H9 (cell line): ENCODE measurements at regions not wholly inside any gene's neighbourhood (a gene's known extent, or its start where the extent isn't known, plus 50 kb on each side); places are given as distances from the start of the nearest gene placed in this dataset.

ENCODE experiments used
- DNase-seq: peaks from one replicate; pipeline ENCODE4 v3.0.0-alpha.2; 2017
- H2AFZ ChIP-seq: one replicate; pipeline ENCODE4 v1.6.1; 2013; ENCODE audit warnings: mild to moderate bottlenecking, low read length, control low read depth, moderate library complexity
- H2AK5ac ChIP-seq: 2 replicates; pipeline ENCODE4 v1.6.1; 2013; ENCODE audit warnings: low read length, control low read depth, mixed read lengths; ENCODE audit not compliant: insufficient read length
- H2BK120ac ChIP-seq: one replicate; pipeline ENCODE4 v1.6.1; 2013; ENCODE audit warnings: low read depth, mild to moderate bottlenecking, low read length, control low read depth, inconsistent platforms; ENCODE audit not compliant: poor library complexity, severe bottlenecking
- H2BK12ac ChIP-seq: 2 replicates; pipeline ENCODE4 v1.6.1; 2013; ENCODE audit warnings: low read length, control low read depth, mixed read lengths, low read depth; ENCODE audit not compliant: insufficient read length
- H2BK15ac ChIP-seq: 2 replicates; pipeline ENCODE4 v1.6.1; 2013; ENCODE audit warnings: low read depth, low read length, control low read depth
- H2BK20ac ChIP-seq: one replicate; pipeline ENCODE4 v1.6.1; 2013; ENCODE audit warnings: low read depth, mild to moderate bottlenecking, low read length, control low read depth, inconsistent platforms; ENCODE audit not compliant: poor library complexity, severe bottlenecking
- H2BK5ac ChIP-seq: 2 replicates; pipeline ENCODE4 v1.6.1; 2013; ENCODE audit warnings: low read length, control low read depth, mixed read lengths; ENCODE audit not compliant: insufficient read length
- H3K14ac ChIP-seq: 2 replicates; pipeline ENCODE4 v1.6.1; 2013; ENCODE audit warnings: low read length, control low read depth; ENCODE audit not compliant: insufficient read depth
- H3K18ac ChIP-seq: 2 replicates; pipeline ENCODE4 v1.6.1; 2013; ENCODE audit warnings: low read depth, mild to moderate bottlenecking, mixed read lengths, low read length, control low read depth; ENCODE audit not compliant: insufficient read length
- H3K23ac ChIP-seq: 2 replicates; pipeline ENCODE4 v1.6.1; 2013; ENCODE audit warnings: low read length, control low read depth, mixed read lengths, low read depth; ENCODE audit not compliant: insufficient read length
- H3K23me2 ChIP-seq: 2 replicates; pipeline ENCODE4 v1.6.1; 2013; ENCODE audit warnings: low read depth, mild to moderate bottlenecking, mixed read lengths, low read length, control low read depth; ENCODE audit not compliant: insufficient read length, poor library complexity, severe bottlenecking
- H3K27ac ChIP-seq: 2 replicates; pipeline ENCODE4 v1.5.1; 2013; ENCODE audit warnings: low read length, control low read depth, mixed read lengths, low read depth; ENCODE audit not compliant: insufficient read length
- H3K27me3 ChIP-seq: 2 replicates; pipeline ENCODE4 v1.6.1; 2013; ENCODE audit warnings: low read length, control low read depth, inconsistent platforms; ENCODE audit not compliant: insufficient read depth
- H3K4ac ChIP-seq: 2 replicates; pipeline ENCODE4 v1.6.1; 2013; ENCODE audit warnings: low read depth, mild to moderate bottlenecking, control low read depth, inconsistent platforms, low read length, moderate library complexity
- H3K4me1 ChIP-seq: 2 replicates; pipeline ENCODE4 v1.6.1; 2013; ENCODE audit warnings: low read length, control low read depth, inconsistent platforms; ENCODE audit not compliant: insufficient read depth
- H3K4me2 ChIP-seq: 2 replicates; pipeline ENCODE4 v1.6.1; 2013; ENCODE audit warnings: low read length, control low read depth, mixed read lengths; ENCODE audit not compliant: insufficient read length, insufficient read depth
- H3K56ac ChIP-seq: 2 replicates; pipeline ENCODE4 v1.6.1; 2013; ENCODE audit warnings: low read depth, mild to moderate bottlenecking, mixed read lengths, low read length, control low read depth; ENCODE audit not compliant: insufficient read length
- H3K79me1 ChIP-seq: 2 replicates; pipeline ENCODE4 v1.6.1; 2013; ENCODE audit warnings: low read depth, mild to moderate bottlenecking, moderate library complexity, low read length, control low read depth, inconsistent platforms; ENCODE audit not compliant: insufficient read depth, poor library complexity, severe bottlenecking
- H3K79me2 ChIP-seq: 2 replicates; pipeline ENCODE4 v1.6.1; 2013; ENCODE audit warnings: low read length, control low read depth, inconsistent platforms; ENCODE audit not compliant: insufficient read depth
- H3K9ac ChIP-seq: 2 replicates; pipeline ENCODE4 v1.6.1; 2013; ENCODE audit warnings: low read length, control low read depth, mixed read lengths; ENCODE audit not compliant: insufficient read length; ENCODE audit errors: extremely low read depth
- H3K9me3 ChIP-seq: one replicate; pipeline ENCODE4 v1.6.1; 2013; ENCODE audit warnings: low read depth, low read length, inconsistent platforms; ENCODE audit not compliant: control insufficient read depth
- H3T11ph ChIP-seq: one replicate; pipeline ENCODE4 v1.6.1; 2013; ENCODE audit warnings: mild to moderate bottlenecking, low read length, control low read depth, inconsistent platforms
- H4K20me1 ChIP-seq: one replicate; pipeline ENCODE4 v1.6.1; 2013; ENCODE audit not compliant: control insufficient read depth, insufficient read length, insufficient read depth
- H4K5ac ChIP-seq: 2 replicates; pipeline ENCODE4 v1.6.1; 2013; ENCODE audit warnings: low read depth, mild to moderate bottlenecking, mixed read lengths, low read length, control low read depth; ENCODE audit not compliant: insufficient read length
- H4K8ac ChIP-seq: replicated peaks from 2 replicates; pipeline ENCODE4 v1.6.1; 2013; ENCODE audit warnings: low read length, control low read depth, mixed read lengths, low read depth; ENCODE audit not compliant: insufficient read length
- H4K91ac ChIP-seq: 2 replicates; pipeline ENCODE4 v1.6.1; 2013; ENCODE audit warnings: low read depth, mild to moderate bottlenecking, moderate library complexity, mixed read lengths, low read length, control low read depth; ENCODE audit not compliant: insufficient read length
- H3K27ac Mint-ChIP-seq, 3 experiments: 2 replicates in 2 of 3; 3 replicates in 1 of 3; pipeline ENCODE4 v1.8.0; 2020 to 2021; ENCODE audit warnings: mixed read lengths in 3 of 3, mild to moderate bottlenecking in 1 of 3, moderate library complexity in 1 of 3
- H3K27me3 Mint-ChIP-seq: 2 replicates; pipeline ENCODE4 v1.8.0; 2021; ENCODE audit warnings: low read depth, mild to moderate bottlenecking, moderate library complexity, mixed read lengths
- H3K36me3 Mint-ChIP-seq, 3 experiments: 2 replicates in 2 of 3; 3 replicates in 1 of 3; pipeline ENCODE4 v1.8.0; 2020 to 2021; ENCODE audit warnings: low read depth in 3 of 3, mixed read lengths in 3 of 3; ENCODE audit not compliant: insufficient read depth in 1 of 3
- H3K4me1 Mint-ChIP-seq, 2 experiments: 2 replicates each; pipeline ENCODE4 v1.8.0; 2020; ENCODE audit warnings: mixed read lengths in 2 of 2
- H3K4me3 Mint-ChIP-seq, 2 experiments: 2 replicates in 1 of 2; 3 replicates in 1 of 2; pipeline ENCODE4 v1.8.0; 2020 to 2021; ENCODE audit warnings: mild to moderate bottlenecking in 2 of 2, mixed read lengths in 2 of 2, moderate library complexity in 1 of 2
- H3K9me3 Mint-ChIP-seq, 2 experiments: 2 replicates in 1 of 2; 3 replicates in 1 of 2; pipeline ENCODE4 v1.8.0; 2020; ENCODE audit warnings: mild to moderate bottlenecking in 2 of 2, mixed read lengths in 2 of 2, moderate library complexity in 1 of 2
- WGBS: extraction: QIAGEN DNeasy Blood & Tissue Kit; methylation state at CpG from one replicate; pipeline ENCODE4 v1.1.7; 2013; ENCODE audit warnings: missing lambda C conversion rate, low lambda C conversion rate, mixed read lengths; ENCODE audit not compliant: insufficient read length; ENCODE audit errors: extremely low coverage; 5-methylcytosine and 5-hydroxymethylcytosine counted together
- TF ChIP-seq, protein P1 (sequence below): fragments of 200-600 bp; sonication (generic); conservative IDR thresholded peaks from 3 replicates; pipeline ENCODE4 v1.8.0; 2021; ENCODE audit warnings: antibody characterized with exemption, mild to moderate bottlenecking

- Histone ChIP-seq H2AK5ac (no peak overlapping the region), H4K8ac (no peak overlapping the region), H4K20me1 (no peaks in the 10 kb centered on the region), H4K5ac (no peak overlapping the region), H3K4me1 (no peaks in the 10 kb centered on the region), H4K91ac (no peak overlapping the region), H2BK15ac (no peak overlapping the region), H3T11ph (no peak overlapping the region), H2BK20ac (no peak overlapping the region), H3K79me2 (no peaks in the 10 kb centered on the region), H3K4me2 (no peak overlapping the region), H3K27me3 (no peaks in the 10 kb centered on the region), H2AFZ (no peak overlapping the region), H2BK120ac (no peak overlapping the region), H3K18ac (no peak overlapping the region), H3K23me2 (no peaks in the 10 kb centered on the region), H3K9ac (no peak overlapping the region), H2BK5ac (no peak overlapping the region), H3K23ac (no peak overlapping the region), H3K14ac (no peak overlapping the region), H3K56ac (no peak overlapping the region), H3K79me1 (no peaks in the 10 kb centered on the region), H2BK12ac (no peak overlapping the region), H3K27ac (no peak overlapping the region), H3K4ac (no peak overlapping the region), H3K9me3 (no peaks in the 10 kb centered on the region)
- no peak overlapping the region; a peak in 1 of 5 replicates for H3K4me3 Mint-ChIP-seq
- H3K36me3 Mint-ChIP-seq = peaks cover 0 to 3% (median 0%) of the 10 kb centered on the region in 3 experiments; a peak in 1 of 7 replicates
- DNase-seq = no peak
- no CpG with 5 or more reads among the region's 1 CpG for WGBS
- TF ChIP-seq, protein P1, sequence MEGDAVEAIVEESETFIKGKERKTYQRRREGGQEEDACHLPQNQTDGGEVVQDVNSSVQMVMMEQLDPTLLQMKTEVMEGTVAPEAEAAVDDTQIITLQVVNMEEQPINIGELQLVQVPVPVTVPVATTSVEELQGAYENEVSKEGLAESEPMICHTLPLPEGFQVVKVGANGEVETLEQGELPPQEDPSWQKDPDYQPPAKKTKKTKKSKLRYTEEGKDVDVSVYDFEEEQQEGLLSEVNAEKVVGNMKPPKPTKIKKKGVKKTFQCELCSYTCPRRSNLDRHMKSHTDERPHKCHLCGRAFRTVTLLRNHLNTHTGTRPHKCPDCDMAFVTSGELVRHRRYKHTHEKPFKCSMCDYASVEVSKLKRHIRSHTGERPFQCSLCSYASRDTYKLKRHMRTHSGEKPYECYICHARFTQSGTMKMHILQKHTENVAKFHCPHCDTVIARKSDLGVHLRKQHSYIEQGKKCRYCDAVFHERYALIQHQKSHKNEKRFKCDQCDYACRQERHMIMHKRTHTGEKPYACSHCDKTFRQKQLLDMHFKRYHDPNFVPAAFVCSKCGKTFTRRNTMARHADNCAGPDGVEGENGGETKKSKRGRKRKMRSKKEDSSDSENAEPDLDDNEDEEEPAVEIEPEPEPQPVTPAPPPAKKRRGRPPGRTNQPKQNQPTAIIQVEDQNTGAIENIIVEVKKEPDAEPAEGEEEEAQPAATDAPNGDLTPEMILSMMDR = no peak
- peaks cover 6% of the 10 kb centered on the region for H3K27me3 Mint-ChIP-seq
- no peak overlapping the region for H3K27ac Mint-ChIP-seq
- peaks cover 4 to 7% of the 10 kb centered on the region in 2 experiments; a peak in 4 of 5 replicates for H3K9me3 Mint-ChIP-seq
- peaks cover 29 to 34% of the 10 kb centered on the region in 2 experiments for H3K4me1 Mint-ChIP-seq
Measured at GRCh38 chr10:117462816-117463544, 79.6 kb upstream of the EMX2 start.
